ENCODE measurements at regions not wholly inside any gene's neighbourhood (a gene's known extent, or its start where the extent isn't known, plus 50 kb on each side); places are given as distances from the start of the nearest gene placed in this dataset.

DNA sequence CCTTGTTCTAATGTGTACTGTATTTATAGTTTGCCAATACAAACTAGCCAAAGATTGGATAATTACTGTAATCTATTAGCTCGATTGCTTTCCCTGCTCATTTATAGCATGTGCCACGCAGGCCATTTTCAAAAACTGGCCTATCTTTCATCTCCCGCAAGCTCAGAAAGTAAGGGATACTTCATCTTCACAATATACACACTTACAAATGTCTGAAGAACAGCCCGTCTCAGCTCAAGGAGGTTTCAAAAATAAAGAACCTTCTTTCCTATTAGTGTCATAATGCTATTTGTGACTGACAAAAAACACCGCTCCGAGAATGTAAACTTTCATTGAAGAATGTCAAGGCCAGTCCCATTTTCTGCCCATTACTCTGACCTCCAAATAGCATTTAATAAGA is 306.4 kb upstream of the ZNF507 start:
- TF ChIP-seq POLR2A (IDR thresholded peaks at IDR 0.05; ENCODE audit: low read length): no peak
- TF ChIP-seq GATA1 (IDR thresholded peaks at IDR 0.05; ENCODE audit: low read depth, low read length): no peak
